GM23338 (cell line): ENCODE measurements at regions not wholly inside any gene's neighbourhood (a gene's known extent, or its start where the extent isn't known, plus 50 kb on each side); places are given as distances from the start of the nearest gene placed in this dataset.

Experiments
- ATAC-seq: fragments of 200-7000 bp; cut with Tn5 transposase; 3 replicates; pipeline ENCODE4 v1.9.1; 2020
- DNase-seq: peaks from one replicate; pipeline ENCODE4 v3.0.0-alpha.2; 2015; ENCODE audit warnings: low spot score
- H2AFZ ChIP-seq: fragments of 200-600 bp; sonication (generic); 2 replicates; pipeline ENCODE4 v1.8.0; 2016; ENCODE audit warnings: antibody characterized with exemption, mild to moderate bottlenecking, moderate library complexity
- H3F3A ChIP-seq: fragments of 200-600 bp; sonication (generic); replicated peaks from 2 replicates; pipeline ENCODE4 v1.8.0; 2017; ENCODE audit warnings: antibody characterized with exemption, mixed run types, low read depth
- H3K27ac ChIP-seq: fragments of 200-600 bp; sonication (generic); 2 replicates; pipeline ENCODE4 v1.6.1; 2016; ENCODE audit warnings: low read depth
- H3K27me3 ChIP-seq: fragments of 200-600 bp; sonication (generic); 2 replicates; pipeline ENCODE4 v1.8.0; 2016; ENCODE audit warnings: mild to moderate bottlenecking, mixed run types, moderate library complexity; ENCODE audit not compliant: insufficient read depth
- H3K36me3 ChIP-seq: fragments of 200-600 bp; sonication (generic); 2 replicates; pipeline ENCODE4 v1.8.0; 2016; ENCODE audit warnings: mild to moderate bottlenecking; ENCODE audit not compliant: insufficient read depth
- H3K4me1 ChIP-seq: fragments of 200-600 bp; sonication (generic); 2 replicates; pipeline ENCODE4 v1.8.0; 2016; ENCODE audit warnings: mild to moderate bottlenecking, moderate library complexity; ENCODE audit not compliant: insufficient read depth
- H3K4me2 ChIP-seq: fragments of 200-600 bp; sonication (generic); 2 replicates; pipeline ENCODE4 v1.7.1; 2017; ENCODE audit warnings: mixed run types
- H3K4me3 ChIP-seq: fragments of 200-600 bp; sonication (generic); 2 replicates; pipeline ENCODE4 v1.6.1; 2016; ENCODE audit warnings: mixed run types
- H3K79me2 ChIP-seq: fragments of 200-600 bp; sonication (generic); replicated peaks from 2 replicates; pipeline ENCODE4 v1.8.0; 2017; ENCODE audit warnings: mild to moderate bottlenecking; ENCODE audit not compliant: insufficient read depth
- H3K9me2 ChIP-seq: fragments of 200-600 bp; sonication (generic); 2 replicates; pipeline ENCODE4 v1.8.0; 2017; ENCODE audit not compliant: insufficient read depth
- H4K20me1 ChIP-seq: fragments of 200-600 bp; sonication (generic); replicated peaks from 2 replicates; pipeline ENCODE4 v1.8.0; 2017; ENCODE audit warnings: mild to moderate bottlenecking; ENCODE audit not compliant: insufficient read depth
- H3K27ac Mint-ChIP-seq: 2 replicates; pipeline ENCODE4 v1.8.0; 2020; ENCODE audit warnings: inconsistent platforms, mild to moderate bottlenecking, moderate library complexity, mixed read lengths
- H3K27me3 Mint-ChIP-seq: 3 replicates; pipeline ENCODE4 v1.8.0; 2022; ENCODE audit warnings: low read depth, mild to moderate bottlenecking, moderate library complexity, mixed read lengths, inconsistent platforms; ENCODE audit not compliant: insufficient read depth, poor library complexity
- H3K36me3 Mint-ChIP-seq: 3 replicates; pipeline ENCODE4 v1.8.0; 2021; ENCODE audit warnings: low read depth, mild to moderate bottlenecking, inconsistent platforms, moderate library complexity, mixed read lengths
- H3K4me1 Mint-ChIP-seq: 3 replicates; pipeline ENCODE4 v1.8.0; 2020; ENCODE audit warnings: mild to moderate bottlenecking, inconsistent platforms, mixed read lengths
- H3K4me3 Mint-ChIP-seq: 3 replicates; pipeline ENCODE4 v1.8.0; 2021; ENCODE audit warnings: moderate library complexity, mild to moderate bottlenecking, inconsistent platforms, mixed read lengths
- H3K9me3 Mint-ChIP-seq: 3 replicates; pipeline ENCODE4 v1.8.0; 2020; ENCODE audit warnings: moderate library complexity, mild to moderate bottlenecking, inconsistent platforms, mixed read lengths
- CREB1 ChIP-seq: fragments of 250-450 bp; sonication (Bioruptor Pico); IDR thresholded peaks from 2 replicates; pipeline ENCODE4 v1.5.0; 2020; ENCODE audit warnings: low read depth, mild to moderate bottlenecking, moderate library complexity
- EZH2 ChIP-seq: fragments of 200-600 bp; sonication (generic); IDR thresholded peaks from one replicate; pipeline ENCODE4 v1.8.0; 2017; ENCODE audit warnings: antibody characterized with exemption, mild to moderate bottlenecking, low read depth; ENCODE audit not compliant: unreplicated experiment
- EZH2phosphoT487 ChIP-seq: fragments of 200-600 bp; sonication (generic); IDR thresholded peaks from one replicate; pipeline ENCODE4 v1.8.1; 2018; ENCODE audit warnings: antibody characterized with exemption; ENCODE audit not compliant: unreplicated experiment
- JUNB ChIP-seq: IDR thresholded peaks from one replicate; pipeline ENCODE4 v1.6.1; 2016; ENCODE audit warnings: antibody characterized with exemption; ENCODE audit not compliant: unreplicated experiment
- NANOG ChIP-seq: IDR thresholded peaks from 2 replicates; pipeline ENCODE4 v1.6.1; 2016; ENCODE audit warnings: antibody characterized with exemption, borderline replicate concordance
- POLR2AphosphoS5 ChIP-seq: IDR thresholded peaks from 2 replicates; pipeline ENCODE4 v1.6.1; 2016; ENCODE audit warnings: antibody characterized with exemption, low read depth
- REST ChIP-seq: IDR thresholded peaks from one replicate; pipeline ENCODE4 v1.6.1; 2018; ENCODE audit warnings: antibody characterized with exemption; ENCODE audit not compliant: unreplicated experiment
- STAT1 ChIP-seq: IDR thresholded peaks from one replicate; pipeline ENCODE4 v1.6.1; 2016; ENCODE audit warnings: antibody characterized with exemption; ENCODE audit not compliant: unreplicated experiment
- ZNF114 ChIP-seq: fragments of 250-450 bp; sonication (Bioruptor Pico); IDR thresholded peaks from 2 replicates; pipeline ENCODE4 v1.5.0; 2020; ENCODE audit warnings: mild to moderate bottlenecking, moderate library complexity
- ZNF331 ChIP-seq: fragments of 250-450 bp; sonication (Bioruptor Pico); IDR thresholded peaks from 2 replicates; pipeline ENCODE4 v1.5.0; 2020; ENCODE audit warnings: low read depth, mild to moderate bottlenecking, moderate library complexity
- TF ChIP-seq, protein P1 (sequence below): IDR thresholded peaks from 2 replicates; pipeline ENCODE4 v1.6.1; 2016; ENCODE audit warnings: antibody characterized with exemption
- TF ChIP-seq, protein P2 (sequence below), 2 experiments: fragments of 200-600 bp in 1 of 2; sonication (generic) in 1 of 2; conservative IDR thresholded peaks; 2 replicates each; pipeline versions ENCODE4 v1.5.1 to v1.6.1; 2016 to 2017; ENCODE audit warnings: antibody characterized with exemption in 2 of 2, low read depth in 2 of 2, mild to moderate bottlenecking in 2 of 2, moderate library complexity in 1 of 2

DNA sequence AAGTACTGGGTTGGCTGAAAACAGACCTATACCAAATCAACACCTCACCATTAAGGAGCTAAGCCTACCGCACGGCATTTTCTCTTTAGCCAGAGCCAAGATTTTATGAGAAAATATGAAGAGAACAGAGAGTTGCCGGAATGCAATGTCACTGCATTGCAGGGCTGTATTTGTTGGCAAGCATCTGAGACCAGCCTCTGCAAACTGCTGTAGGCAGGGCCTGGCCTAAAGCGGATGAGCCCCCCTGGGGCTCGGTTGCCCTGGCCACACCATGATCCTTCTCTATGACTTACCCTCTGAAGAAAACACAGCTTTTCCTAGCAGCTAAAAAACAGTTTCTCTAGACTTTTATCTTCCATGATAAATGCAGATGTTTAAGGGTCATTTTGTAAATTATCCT is 120.5 kb upstream of the SORBS2 start:
- no peak overlapping the region for H3K27ac Mint-ChIP-seq
- H3K27me3 ChIP-seq, result no peaks in the 10 kb centered on the region
- H3K36me3 Mint-ChIP-seq, result no peaks in the 10 kb centered on the region
- no peak overlapping the region for H3K4me3 Mint-ChIP-seq
- no peak overlapping the region for H3K4me3 ChIP-seq
- peaks cover 2% of the 10 kb centered on the region for H3K27me3 Mint-ChIP-seq
- H3K4me2 ChIP-seq, result no peak overlapping the region
- no peaks in the 10 kb centered on the region for H4K20me1 ChIP-seq
- H3K79me2 ChIP-seq, result no peaks in the 10 kb centered on the region
- H3F3A ChIP-seq, result no peaks in the 10 kb centered on the region
- ATAC-seq (peak; percentile 55), DNase-seq (no peak)
- no peak overlapping the region for H3K27ac ChIP-seq
- no peaks in the 10 kb centered on the region for H3K9me2 ChIP-seq
- TF ChIP-seq REST (no peak), JUNB (no peak), STAT1 (no peak), EZH2 (no peak), ZNF114 (CRISPR knock-in tag) (no peak), ZNF331 (CRISPR knock-in tag) (no peak), NANOG (no peak)
- TF ChIP-seq, protein P1, sequence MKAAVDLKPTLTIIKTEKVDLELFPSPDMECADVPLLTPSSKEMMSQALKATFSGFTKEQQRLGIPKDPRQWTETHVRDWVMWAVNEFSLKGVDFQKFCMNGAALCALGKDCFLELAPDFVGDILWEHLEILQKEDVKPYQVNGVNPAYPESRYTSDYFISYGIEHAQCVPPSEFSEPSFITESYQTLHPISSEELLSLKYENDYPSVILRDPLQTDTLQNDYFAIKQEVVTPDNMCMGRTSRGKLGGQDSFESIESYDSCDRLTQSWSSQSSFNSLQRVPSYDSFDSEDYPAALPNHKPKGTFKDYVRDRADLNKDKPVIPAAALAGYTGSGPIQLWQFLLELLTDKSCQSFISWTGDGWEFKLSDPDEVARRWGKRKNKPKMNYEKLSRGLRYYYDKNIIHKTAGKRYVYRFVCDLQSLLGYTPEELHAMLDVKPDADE, result no peak
- H3K9me3 Mint-ChIP-seq, result no peaks in the 10 kb centered on the region
- no peaks in the 10 kb centered on the region for H3K36me3 ChIP-seq
- H2AFZ ChIP-seq, result no peak overlapping the region; the same call in 1 of the 2 replicates
- no peaks in the 10 kb centered on the region for H3K4me1 ChIP-seq
- peaks cover 14% of the 10 kb centered on the region for H3K4me1 Mint-ChIP-seq

DNA sequence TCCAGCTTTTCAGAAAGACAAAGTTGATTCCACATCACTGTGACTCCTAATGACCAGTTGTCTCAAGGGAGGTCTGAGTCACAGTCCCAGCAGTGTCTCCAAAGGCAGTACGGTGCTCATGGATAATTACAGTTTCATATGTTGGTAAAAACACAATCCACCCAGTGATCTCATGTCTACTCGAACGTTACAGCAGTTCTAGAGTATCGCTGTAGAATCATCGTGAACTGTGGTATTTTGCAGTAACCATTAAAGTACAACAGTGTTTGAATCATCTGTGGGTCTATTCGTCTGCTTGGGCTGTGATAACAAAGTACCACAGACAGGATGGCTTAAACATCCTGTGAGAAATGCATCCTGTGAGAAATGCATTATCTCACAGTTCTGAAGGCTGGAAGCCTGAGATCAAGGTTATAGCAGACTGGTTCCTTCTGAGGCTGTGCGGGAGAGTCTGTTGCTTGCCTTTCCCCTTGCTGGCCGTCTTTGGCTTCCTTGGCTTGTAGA is 121.1 kb upstream of the SORBS2 start:
- peaks cover 2% of the 10 kb centered on the region for H3K27me3 Mint-ChIP-seq
- Histone ChIP-seq H4K20me1 (no peaks in the 10 kb centered on the region), H2AFZ (peak overlapping the region; percentile 54; the same call in 1 of the 2 replicates), H3K4me2 (no peak overlapping the region), H3F3A (no peaks in the 10 kb centered on the region), H3K36me3 (no peaks in the 10 kb centered on the region), H3K79me2 (no peaks in the 10 kb centered on the region), H3K4me1 (no peaks in the 10 kb centered on the region), H3K27ac (no peak overlapping the region), H3K27me3 (no peaks in the 10 kb centered on the region), H3K4me3 (no peak overlapping the region), H3K9me2 (no peaks in the 10 kb centered on the region)
- DNase-seq (no peak), ATAC-seq (no peak)
- H3K27ac Mint-ChIP-seq, result no peak overlapping the region
- TF ChIP-seq EZH2, result no peak
- TF ChIP-seq ZNF331 (CRISPR knock-in tag), result no peak
- TF ChIP-seq POLR2AphosphoS5, result no peak
- no peak for TF ChIP-seq ZNF114 (CRISPR knock-in tag)
- no peak for TF ChIP-seq STAT1
- TF ChIP-seq, protein P2, sequence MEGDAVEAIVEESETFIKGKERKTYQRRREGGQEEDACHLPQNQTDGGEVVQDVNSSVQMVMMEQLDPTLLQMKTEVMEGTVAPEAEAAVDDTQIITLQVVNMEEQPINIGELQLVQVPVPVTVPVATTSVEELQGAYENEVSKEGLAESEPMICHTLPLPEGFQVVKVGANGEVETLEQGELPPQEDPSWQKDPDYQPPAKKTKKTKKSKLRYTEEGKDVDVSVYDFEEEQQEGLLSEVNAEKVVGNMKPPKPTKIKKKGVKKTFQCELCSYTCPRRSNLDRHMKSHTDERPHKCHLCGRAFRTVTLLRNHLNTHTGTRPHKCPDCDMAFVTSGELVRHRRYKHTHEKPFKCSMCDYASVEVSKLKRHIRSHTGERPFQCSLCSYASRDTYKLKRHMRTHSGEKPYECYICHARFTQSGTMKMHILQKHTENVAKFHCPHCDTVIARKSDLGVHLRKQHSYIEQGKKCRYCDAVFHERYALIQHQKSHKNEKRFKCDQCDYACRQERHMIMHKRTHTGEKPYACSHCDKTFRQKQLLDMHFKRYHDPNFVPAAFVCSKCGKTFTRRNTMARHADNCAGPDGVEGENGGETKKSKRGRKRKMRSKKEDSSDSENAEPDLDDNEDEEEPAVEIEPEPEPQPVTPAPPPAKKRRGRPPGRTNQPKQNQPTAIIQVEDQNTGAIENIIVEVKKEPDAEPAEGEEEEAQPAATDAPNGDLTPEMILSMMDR (conservative IDR thresholded peaks at IDR 0.05; ENCODE audit: low read depth in 2 of 2), result no peak
- TF ChIP-seq REST, result no peak
- TF ChIP-seq EZH2phosphoT487, result no peak
- TF ChIP-seq JUNB, result no peak
- TF ChIP-seq NANOG, result no peak
- no peak for TF ChIP-seq CREB1 (CRISPR knock-in tag)
- no peaks in the 10 kb centered on the region for H3K36me3 Mint-ChIP-seq
- no peaks in the 10 kb centered on the region for H3K9me3 Mint-ChIP-seq
- peaks cover 14% of the 10 kb centered on the region for H3K4me1 Mint-ChIP-seq
- H3K4me3 Mint-ChIP-seq, result no peak overlapping the region
